Stimulated activated CD4-positive, alpha-beta T cell treated with anti-CD3 and anti-CD28 coated beads, Interleukin-4, amount 100 ng/mL, for 24 hours (primary cell): ENCODE measurements at regions not wholly inside any gene's neighbourhood (a gene's known extent, or its start where the extent isn't known, plus 50 kb on each side); places are given as distances from the start of the nearest gene placed in this dataset.
"Not testable (repeated sequence)": the region's sequence is repeated elsewhere in the genome, so short reads cannot be mapped to it uniquely, and the experiment has no call there.

ENCODE experiments used
- DNase-seq: peaks from one replicate; pipeline ENCODE4 v3.0.0-alpha.2; 2020

DNA sequence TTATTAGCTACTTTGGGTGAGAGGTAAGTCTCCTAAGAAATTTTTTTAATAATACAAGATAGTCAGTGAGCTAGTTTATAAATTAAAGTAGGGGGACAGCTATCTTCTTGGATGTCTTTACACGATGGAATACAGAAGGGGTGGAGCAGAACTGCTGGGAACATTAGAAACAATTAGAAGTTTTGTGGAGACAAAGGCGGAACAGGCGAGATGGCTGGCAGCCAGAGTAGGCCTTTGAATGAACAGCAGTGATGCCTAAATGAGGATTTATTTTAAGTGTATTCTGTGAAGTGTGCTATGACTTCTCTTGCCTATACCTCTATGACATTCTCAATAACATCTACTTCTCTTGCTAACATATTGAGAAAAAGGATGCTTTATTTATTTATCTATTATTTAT, 1345.3 kb upstream of the SEL1L start:
- DNase-seq: no peak

DNA sequence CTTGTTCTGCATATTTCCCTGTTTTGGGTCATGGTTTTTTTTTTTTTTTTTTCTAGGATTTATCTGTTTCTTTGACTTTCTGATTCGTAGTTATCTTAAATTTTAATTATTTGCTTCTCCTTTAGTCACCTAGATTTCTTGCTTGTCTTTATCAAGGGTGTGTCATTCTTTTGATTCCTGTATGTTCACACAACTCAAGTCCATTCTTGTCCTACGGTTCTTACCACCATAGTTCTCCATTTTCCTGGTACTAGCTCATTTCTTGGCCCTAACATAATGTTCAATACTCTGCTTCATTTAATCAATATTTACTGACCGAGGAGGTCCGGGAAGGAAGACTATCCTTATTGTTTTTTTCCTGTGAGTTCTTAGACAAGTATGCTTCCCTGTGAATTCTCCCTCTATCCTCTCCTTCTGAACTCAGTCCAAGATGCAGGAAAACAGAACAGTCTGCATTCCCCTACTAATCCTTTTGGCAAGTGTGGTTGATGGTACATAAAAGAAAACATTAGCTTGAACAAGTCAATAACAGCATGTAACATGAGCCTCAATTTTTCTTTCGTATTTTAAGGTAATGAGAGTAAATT, 1346.4 kb upstream of the SEL1L start:
- DNase-seq: no peak

DNA sequence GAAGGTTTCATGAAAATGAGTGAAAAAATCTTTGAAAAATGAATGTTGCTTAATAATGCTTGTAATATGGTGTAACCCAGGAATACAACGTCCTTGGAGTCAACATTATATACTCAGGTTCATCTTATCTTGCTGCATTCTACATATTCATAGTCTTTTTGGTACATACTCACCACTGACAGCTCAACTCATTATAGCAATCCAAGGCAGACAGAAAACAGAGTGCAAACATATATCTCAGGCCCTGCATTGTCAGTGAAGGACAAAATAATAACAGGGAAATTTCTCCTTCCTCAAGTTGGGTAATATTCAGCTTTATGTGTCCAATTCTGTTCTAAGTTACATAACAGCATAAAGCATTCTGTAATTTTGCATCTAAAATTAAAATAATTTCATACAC, 1353.0 kb upstream of the SEL1L start:
- no peak for DNase-seq

DNA sequence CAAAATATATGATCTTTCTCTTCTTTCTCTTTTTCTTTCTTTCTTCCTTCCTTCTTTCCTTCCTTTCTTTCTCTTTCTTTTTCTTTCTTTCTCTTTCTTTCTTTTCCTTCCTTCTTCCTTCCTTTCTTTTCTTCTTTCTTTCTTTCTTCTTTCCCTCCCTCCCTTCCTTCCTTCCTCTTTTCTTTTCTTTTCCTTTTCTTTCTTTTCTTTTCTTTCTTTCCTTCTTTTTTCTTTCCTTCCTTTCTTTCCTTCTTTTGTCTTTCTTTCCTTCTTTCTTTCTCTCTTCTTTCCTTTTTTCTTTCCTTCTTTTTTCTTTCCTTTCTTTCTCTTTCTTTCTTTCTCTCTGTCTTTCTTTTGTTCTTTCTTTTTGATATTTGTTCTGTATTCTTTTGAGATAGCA, 1356.0 kb upstream of the SEL1L start:
- no peak for DNase-seq

DNA sequence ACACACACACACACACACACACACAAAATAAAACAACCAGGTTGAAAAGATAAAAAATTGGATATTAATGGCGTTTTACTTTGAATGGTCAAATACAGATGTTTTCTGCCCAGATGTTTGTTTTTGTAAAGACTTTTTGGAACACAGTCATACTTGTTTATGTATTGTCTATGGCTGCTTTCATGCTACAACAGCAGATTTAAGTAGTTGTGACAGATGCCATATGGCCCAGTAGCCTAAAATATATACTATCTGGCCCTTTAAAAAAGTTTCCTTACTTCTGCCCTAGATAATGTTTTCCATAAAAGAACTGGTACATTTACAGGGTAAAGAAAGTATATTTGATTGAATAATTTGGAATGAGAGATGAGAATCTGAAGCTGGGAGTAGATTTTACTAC, 1362.8 kb upstream of the SEL1L start:
- no peak for DNase-seq

DNA sequence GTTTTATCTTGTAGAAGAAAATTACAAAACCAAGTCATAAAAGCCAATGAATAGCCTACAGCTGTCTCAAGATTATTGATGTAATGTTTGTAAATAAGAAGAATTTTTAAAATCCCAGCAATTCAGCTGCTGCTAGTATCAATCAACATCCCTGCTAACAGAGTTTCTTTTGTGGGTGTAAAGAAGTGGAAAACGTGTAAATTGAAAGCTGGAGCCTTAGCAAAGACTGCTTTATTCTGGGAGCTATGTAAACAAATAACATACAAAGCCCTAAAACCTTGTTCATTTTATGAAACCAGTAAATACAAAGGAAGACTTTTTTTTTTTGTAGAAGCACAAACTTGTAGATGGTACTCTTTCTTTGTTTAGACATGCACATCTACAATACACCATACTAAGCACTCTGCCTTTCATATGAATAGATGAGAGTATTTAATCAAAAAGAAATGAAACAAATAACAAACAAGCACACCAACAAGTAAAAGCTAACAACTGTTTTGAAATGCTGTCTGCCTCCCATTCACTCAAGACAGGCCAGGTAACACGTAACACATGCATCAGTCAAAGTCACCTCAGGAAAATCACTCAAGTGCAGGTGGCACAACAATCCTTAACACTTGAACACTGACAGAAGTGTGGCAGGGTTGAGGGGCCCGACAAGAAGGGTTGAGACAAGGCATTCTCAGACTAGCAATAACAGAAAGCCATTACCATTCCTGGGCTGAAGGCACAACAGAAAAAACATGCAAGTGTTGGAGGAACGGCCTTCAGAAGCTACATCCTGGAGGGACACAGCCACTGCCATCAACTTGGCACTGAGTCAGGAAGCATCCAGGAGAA, 1364.0 kb upstream of the SEL1L start:
- no peak for DNase-seq

- DNase-seq: no peak
These were observed 1372.1 kb upstream of the SEL1L start for GRCh38 chr14:82905762-82906161.

DNA sequence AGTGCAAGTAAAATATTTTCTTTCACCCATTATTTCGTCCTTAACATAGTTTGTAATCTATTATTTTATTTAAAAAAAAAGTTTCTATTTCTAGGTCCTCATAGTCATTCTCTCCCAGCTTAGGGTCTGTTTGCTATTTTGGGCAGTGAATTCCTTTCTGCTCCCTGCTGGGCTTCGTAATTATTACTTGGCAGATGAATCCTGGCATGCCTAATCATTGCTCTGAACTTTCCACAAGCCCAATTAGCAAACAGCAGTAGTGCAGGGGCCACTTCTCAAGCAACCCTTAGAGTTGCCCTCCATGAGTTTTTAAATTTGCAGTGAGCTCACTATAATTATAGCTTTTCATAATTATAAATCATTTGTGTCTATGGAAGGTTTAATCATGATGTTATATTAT, 1378.3 kb upstream of the SEL1L start:
- no peak for DNase-seq

DNA sequence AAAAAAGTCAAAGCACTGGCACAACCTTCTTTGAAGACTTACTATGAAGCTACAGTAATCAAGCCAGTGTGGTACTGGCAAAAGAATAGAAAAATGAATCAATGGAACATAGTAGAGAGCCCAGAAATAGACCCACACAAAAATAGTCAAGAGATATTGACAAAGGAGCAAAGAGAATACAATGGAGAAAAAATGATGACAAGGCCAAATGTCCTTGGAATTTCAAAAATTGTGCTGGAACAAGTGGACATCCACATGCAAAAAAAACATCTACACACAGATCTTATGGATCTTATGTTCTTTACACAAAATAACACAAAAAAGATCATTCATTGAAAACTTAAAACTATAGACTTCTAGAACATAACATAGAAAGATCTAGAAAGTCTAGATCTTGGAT, 1379.7 kb upstream of the SEL1L start:
- no peak for DNase-seq

DNA sequence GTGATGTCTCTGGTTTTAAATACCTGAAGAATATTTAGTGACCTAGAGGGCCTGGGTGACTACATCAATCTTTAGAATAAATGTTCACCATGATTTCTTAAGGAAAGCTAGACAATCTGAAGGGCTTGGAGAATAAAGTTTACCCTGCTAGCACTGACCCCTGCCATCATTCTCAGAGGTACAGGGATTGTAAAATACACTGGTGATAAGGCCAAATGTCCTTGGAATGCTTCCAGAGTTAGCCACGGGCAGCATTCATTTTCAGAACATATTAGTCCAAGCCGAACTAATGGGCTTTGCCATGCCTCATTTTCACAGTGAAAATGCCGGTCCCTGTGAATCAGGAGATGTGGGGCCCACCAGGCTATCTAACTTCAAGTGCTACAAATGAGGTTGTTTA, 1381.7 kb upstream of the SEL1L start:
- DNase-seq: no peak

GRCh38 chr14:82935691-82936090, 1402.0 kb upstream of the SEL1L start:
- no peak for DNase-seq

GRCh38 chr14:82951171-82951570, 1417.5 kb upstream of the SEL1L start:
- no peak for DNase-seq

- no peak for DNase-seq
These were observed 1430.1 kb upstream of the SEL1L start for GRCh38 chr14:82963756-82964155.

- DNase-seq: no peak
These were observed 1454.0 kb upstream of the SEL1L start for GRCh38 chr14:82987502-82988124.

DNA sequence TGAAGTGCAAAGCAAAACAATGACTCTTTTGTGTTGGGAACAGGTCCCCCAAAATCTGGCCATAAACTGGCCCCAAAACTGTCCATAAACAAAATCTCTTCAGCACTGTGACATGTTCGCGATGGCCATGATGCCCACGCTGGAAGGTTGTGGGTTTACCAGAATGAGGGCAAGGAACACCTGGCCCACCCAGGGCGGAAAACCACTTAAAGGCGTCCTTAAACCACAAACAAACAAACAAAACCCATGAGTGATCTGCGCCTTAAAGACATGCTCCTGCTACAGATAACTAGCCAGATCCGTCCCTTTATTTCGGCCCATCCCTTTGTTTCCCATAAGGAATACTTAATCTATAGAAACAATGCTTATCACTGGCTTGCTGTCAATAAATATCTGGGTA, 1460.9 kb upstream of the SEL1L start:
- not testable (repeated sequence) for DNase-seq

DNA sequence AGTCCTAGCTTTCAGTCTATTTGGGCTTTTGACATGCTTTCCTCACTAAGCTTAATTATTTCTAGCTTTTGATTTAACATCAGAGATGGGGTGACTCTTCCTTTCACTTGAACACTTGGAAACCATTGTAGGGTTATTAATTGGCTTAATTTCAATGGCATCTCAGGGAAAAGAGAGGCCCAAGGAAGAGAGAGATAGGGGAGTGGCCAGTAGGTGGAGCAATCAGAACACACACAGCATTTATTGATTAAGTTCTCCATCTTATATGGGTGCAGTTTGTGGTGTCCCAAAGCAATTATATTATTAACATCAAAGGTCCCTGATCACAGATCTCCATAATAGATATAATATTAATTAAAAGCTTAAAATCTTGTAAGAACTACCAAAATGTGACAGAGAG, 1466.1 kb upstream of the SEL1L start:
- no peak for DNase-seq

- DNase-seq: no peak
These were observed 1470.9 kb upstream of the SEL1L start for GRCh38 chr14:83004456-83005006.

DNA sequence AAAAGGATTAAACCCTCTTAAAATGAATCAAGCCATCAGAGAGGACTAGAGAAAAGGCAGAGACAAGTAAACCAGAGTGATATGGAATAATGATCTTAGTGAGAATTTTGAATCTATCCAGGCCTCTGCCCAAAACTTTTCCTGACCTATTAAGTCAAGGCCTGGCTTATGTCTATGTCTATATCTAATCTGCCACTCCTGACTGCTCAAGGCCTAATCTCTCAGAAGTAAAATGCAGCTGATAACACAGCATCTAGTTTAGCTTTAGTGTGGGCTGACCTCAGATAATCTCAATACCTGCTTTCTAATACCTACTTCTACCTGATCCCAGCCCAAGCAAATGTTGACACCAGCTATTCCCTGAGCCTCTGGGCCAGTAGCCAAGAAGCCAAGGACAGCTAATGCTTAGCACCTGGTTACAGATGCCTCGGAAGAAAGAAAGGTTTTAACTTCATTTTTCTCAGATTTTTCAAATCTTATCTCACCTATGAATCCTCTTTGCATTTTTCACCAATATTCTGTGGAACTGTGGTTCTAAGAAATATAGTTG, 1472.5 kb upstream of the SEL1L start:
- no peak for DNase-seq

- DNase-seq: not testable (repeated sequence)
These were observed 1473.4 kb upstream of the SEL1L start for GRCh38 chr14:83007052-83007451.

DNA sequence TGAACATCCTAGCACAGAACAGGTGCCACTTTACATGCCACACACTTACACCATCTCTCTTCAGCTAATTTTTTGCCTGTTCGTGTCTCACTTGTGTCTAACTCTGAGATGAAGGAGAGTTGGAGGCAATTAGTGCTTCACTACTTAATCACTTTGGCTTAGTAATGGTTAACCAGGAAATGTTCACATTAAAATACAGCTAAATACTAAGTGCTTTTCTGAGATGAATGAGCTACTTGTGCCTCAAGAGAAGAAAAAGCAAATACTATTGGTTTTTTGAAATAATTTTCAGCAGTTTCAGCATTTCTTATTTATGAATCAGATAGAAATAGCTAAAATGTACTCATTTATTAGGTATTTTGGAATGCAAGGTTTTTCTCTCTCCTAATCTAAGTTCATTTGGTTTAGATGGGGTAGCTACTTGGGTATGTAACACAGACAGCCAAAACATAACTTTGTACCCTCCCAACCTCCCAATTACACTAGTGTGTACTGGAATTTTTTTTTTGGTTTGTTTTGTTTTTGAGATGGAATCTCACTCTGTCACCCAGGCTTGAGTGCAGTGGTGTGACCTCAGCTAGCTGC, 1474.1 kb upstream of the SEL1L start:
- DNase-seq: no peak

DNA sequence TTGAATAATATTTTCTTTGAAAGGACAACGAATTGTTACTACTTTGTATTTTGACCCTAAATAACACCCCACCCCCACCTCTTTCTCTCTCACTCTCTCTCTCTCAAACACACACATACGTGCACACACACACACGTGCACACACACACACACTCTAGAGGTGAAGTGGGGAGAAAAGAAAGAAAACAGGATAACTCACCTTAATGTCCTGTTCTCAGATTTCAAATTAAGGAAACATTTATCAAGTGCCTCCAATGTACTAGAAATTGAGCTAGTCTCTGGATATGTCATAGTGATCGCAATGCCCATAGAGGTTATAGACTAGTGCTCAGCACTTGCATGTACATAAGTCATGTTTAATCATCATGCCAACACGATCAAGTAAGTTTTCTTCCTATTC, 1483.6 kb upstream of the SEL1L start:
- no peak for DNase-seq

DNA sequence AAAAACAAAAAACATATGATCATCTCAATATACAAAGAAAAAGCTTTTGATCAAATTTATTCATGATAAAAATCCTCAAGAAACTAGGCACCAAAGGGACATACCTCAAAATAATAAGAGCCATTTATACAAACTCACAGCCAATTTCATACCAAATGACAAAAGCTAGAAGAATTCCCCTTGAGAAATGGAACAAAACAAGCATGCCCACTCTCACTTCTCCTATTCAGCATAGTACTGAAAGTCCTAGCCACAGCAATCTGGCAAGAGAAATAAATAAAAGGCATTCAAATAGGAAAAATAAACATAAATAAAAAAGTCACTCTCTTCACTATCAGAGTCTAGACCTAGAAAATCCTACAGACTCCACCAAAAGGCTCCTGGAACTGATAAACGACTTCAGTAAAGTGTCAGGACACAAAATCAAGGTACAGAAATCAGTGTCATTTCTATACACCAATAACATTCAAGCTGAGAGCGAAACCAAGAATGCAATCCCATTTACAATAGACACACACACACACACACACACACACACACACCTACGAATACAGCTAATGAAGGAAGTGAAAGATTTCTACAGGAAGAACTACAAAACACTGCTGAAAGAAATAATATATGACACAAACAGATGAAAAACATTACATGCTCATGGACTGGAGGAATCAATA, 1486.2 kb upstream of the SEL1L start:
- DNase-seq: no peak

DNA sequence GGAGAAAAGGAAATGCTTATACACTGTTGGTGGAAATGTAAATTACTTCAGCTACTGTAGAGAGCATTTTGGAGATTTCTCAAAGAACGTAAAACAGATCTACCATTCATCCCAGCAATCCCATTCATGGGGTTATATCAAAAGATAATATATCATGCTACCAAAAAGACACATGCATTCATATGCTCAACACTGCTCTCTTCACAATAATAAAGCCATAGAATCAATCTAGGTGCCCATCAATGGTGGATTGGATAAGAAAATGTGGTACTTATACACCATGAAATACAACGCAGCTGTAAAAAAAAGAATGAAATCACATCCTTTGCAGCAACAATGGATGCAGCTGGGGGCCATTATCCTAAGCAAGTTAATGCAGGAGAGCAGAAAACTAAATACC, 1487.7 kb upstream of the SEL1L start:
- DNase-seq: no peak
